SK-N-MC (cell line): ENCODE measurements at regions not wholly inside any gene's neighbourhood (a gene's known extent, or its start where the extent isn't known, plus 50 kb on each side); places are given as distances from the start of the nearest gene placed in this dataset.

ENCODE experiments used
- DNase-seq: peaks from one replicate; pipeline ENCODE4 v3.0.0-alpha.2; 2011; ENCODE audit warnings: low read depth, low spot score
- H3K27ac ChIP-seq: fragments of 200-600 bp; sonication (generic); 2 replicates; pipeline ENCODE4 v1.5.1; 2016; ENCODE audit warnings: mixed run types
- H3K36me3 ChIP-seq: fragments of 200-600 bp; sonication (generic); 2 replicates; pipeline ENCODE4 v1.6.1; 2017; ENCODE audit warnings: antibody characterized with exemption, low read length, mixed read lengths; ENCODE audit not compliant: insufficient read depth
- H3K4me3 ChIP-seq: fragments of 200-600 bp; sonication (generic); 2 replicates; pipeline ENCODE4 v1.5.1; 2016
- H3K9ac ChIP-seq: fragments of 200-600 bp; sonication (generic); 2 replicates; pipeline ENCODE4 v1.8.0; 2017; ENCODE audit warnings: mixed run types, mixed read lengths; ENCODE audit not compliant: insufficient read length
- H3K9me3 ChIP-seq: fragments of 200-600 bp; sonication (generic); 2 replicates; pipeline ENCODE4 v1.6.1; 2017; ENCODE audit warnings: low read depth, mild to moderate bottlenecking, antibody characterized with exemption, low read length, moderate library complexity, mixed read lengths
- EZH2 ChIP-seq: fragments of 200-600 bp; sonication (generic); IDR thresholded peaks from one replicate; pipeline ENCODE4 v1.6.1; 2017; ENCODE audit warnings: antibody characterized with exemption
- FOXP2 ChIP-seq: optimal IDR thresholded peaks from 2 replicates; pipeline ENCODE3; 2011; ENCODE audit warnings: mild to moderate bottlenecking, moderate library complexity; ENCODE audit not compliant: insufficient read depth; ENCODE audit errors: extremely low read length, control extremely low read depth
- POLR2AphosphoS5 ChIP-seq: IDR thresholded peaks from 2 replicates; pipeline ENCODE4 v1.6.1; 2012; ENCODE audit warnings: mild to moderate bottlenecking, low read depth, low read length, borderline replicate concordance

DNA sequence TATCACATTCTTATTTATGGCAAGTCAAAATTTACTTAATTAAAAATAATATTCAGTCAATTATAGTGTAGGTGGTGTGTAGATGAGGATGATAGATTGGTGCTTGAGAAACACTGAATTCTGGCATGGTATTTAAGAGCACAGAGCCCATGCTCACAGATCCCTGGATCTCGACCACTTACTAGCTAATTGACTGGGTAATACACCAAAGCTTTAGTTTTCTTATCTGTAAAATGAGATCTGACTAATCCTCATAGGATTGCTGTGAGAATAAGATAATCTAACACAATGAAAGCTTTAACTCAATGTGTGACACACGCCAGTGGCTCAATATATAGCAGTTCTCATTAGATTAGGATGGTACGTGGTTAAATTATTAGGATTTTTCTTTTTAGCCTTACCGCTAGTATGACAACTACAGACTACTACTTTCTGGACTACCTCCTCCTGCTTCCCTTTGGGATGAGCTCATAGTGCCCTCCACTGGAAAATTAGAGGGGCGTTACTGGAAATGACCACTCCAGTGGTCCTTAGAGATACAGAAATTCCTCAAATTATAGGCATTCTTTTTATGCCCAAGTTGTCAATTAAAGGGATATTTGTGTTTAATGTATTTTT lies 482.8 kb upstream of the TBX3 start:
- no peaks in the 10 kb centered on the region for H3K36me3 ChIP-seq
- H3K9me3 ChIP-seq, result no peaks in the 10 kb centered on the region
- no peak for DNase-seq
- H3K27ac ChIP-seq, result no peak overlapping the region
- no peak overlapping the region for H3K9ac ChIP-seq
- H3K4me3 ChIP-seq, result no peak overlapping the region
- TF ChIP-seq EZH2, result no peak
- no peak for TF ChIP-seq POLR2AphosphoS5
- no peak for TF ChIP-seq FOXP2

DNA sequence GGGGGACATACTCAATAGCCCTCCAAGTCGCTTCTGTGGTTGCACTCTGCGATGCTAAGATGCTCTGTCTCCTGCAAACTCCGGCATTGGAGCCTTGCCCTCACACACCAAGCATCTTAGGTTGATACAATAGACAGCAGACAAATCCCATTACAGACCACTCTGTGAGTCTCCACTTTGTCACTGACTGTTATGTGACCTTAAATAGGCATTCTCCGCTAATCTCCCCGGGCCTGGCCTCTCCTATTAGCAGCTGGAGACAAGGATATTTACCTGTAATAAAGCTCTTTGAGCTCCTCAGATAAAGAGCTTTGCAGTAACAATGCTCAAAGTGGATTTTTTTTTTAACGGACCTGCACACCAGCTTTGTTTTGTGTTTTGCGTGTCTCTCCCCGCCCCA lies 479.7 kb upstream of the TBX3 start:
- Histone ChIP-seq H3K9ac (no peak overlapping the region), H3K4me3 (no peak overlapping the region), H3K36me3 (no peaks in the 10 kb centered on the region), H3K9me3 (no peaks in the 10 kb centered on the region), H3K27ac (no peak overlapping the region)
- TF ChIP-seq EZH2 (no peak), FOXP2 (no peak), POLR2AphosphoS5 (no peak)
- DNase-seq, result no peak

DNA sequence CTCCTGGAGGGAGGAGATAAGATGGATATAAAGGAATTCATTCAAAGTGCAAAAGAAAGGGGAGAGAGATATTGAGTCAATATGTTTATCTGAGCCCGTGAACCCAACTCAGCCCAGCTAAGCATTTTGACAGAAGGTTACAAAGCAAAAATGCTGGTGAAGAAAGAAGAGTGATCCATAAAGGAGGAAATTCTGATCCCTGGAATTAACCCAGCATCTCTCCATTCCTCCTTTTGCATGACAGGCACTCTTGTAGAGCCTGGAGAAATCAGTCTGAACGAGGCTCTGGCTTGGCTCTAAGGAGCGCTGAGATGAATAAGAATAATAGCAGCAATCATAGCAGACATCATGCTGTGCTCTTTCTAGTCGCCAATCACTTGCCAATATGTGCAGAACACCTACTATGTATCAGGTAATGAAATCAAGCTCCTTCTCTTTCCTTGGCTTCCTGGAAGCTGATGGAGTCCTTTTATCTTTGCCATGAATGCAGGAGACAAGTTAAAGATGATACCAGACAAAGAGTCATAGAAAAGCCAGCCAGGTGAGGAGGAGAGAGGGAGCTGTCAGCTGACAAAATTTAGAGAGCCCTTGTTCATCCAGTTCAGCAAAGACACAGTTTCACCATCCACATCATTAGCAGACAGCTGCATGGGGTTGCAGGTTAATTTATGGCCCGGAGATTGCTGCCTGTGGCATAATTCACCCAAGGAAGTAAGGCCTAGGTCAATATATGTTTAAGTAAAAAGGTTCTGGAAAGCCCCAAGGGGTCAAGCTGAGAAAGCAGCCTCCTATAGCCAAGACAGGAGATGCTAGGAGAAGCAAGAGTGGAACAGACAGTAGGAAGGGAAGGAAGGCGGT lies 476.5 kb upstream of the TBX3 start:
- no peak for DNase-seq
- Histone ChIP-seq H3K9me3 (no peaks in the 10 kb centered on the region), H3K27ac (no peak overlapping the region), H3K36me3 (no peaks in the 10 kb centered on the region), H3K9ac (no peak overlapping the region), H3K4me3 (no peak overlapping the region)
- TF ChIP-seq POLR2AphosphoS5, result no peak

DNA sequence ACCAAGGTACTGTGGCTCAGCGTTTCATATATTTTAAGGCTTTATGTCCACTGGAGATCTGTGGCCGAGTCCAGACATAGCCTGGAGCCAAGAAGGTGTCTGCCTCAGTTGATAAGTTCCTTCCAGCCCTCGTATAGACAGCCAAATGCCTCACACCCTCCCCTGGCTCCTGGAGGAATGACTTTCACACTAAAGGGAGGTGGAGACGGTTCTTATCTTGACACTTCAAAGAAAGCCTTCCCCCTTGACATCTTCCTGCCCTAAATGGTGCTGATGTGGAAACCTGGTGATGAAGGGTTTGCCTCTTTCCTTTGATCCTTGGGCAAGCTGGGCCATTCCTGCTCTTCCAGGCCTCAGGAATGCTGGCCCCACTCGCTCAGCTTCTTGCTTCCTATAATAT lies 474.8 kb upstream of the TBX3 start:
- Histone ChIP-seq H3K27ac (no peak overlapping the region), H3K36me3 (no peaks in the 10 kb centered on the region), H3K4me3 (no peak overlapping the region), H3K9ac (no peak overlapping the region), H3K9me3 (no peaks in the 10 kb centered on the region)
- no peak for DNase-seq
- TF ChIP-seq FOXP2, result no peak
- TF ChIP-seq EZH2, result no peak
- TF ChIP-seq POLR2AphosphoS5, result no peak

DNA sequence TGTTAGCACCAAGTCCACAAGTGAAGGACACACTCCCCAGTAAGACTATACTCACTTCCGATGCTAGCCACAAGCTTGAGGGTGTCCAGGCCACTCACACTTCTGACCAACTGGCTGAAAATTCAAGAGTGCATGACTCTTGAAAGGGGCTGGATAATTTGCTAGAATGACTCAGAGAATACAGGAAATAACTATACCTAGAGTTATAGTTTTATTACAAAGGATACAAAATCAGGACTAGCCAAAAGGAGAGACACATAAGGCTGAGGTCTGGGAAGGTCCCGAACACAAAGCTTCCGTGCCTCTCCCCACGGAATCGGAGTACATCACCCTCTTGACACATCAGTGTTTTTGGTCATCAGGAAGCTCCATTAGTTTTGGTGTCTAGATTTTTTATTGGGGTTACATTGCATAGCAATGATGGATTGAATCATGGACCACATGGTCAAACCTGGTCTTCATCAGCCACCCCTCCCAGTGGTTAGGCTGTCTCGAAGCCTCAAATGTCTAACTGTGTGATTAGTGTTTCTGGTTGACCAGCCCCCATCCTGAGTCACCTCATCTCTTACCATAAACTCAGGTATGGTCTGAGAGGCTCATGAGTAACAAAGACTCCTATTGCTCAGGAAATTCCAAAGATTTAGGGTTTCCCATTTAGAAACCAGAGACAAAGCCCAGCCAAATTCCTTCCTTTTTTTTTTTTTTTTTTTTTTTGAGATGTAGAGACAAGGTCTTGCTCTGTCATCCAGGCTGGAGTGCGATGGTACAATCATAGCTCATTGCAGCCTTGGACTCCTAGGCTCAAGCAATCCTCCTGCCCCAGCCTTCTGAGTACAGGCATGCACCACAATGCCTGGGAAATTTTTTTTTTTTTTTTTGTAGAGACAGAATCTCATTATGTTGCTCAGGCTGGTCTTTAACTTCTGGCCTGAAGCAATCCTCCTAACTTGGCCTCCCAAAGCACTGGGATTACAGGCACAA lies 472.0 kb upstream of the TBX3 start:
- H3K4me3 ChIP-seq, result no peak overlapping the region
- no peaks in the 10 kb centered on the region for H3K9me3 ChIP-seq
- DNase-seq, result no peak
- no peaks in the 10 kb centered on the region for H3K36me3 ChIP-seq
- H3K27ac ChIP-seq, result no peak overlapping the region
- TF ChIP-seq POLR2AphosphoS5, result no peak
- no peak for TF ChIP-seq FOXP2
- TF ChIP-seq EZH2, result no peak
- H3K9ac ChIP-seq, result no peak overlapping the region

DNA sequence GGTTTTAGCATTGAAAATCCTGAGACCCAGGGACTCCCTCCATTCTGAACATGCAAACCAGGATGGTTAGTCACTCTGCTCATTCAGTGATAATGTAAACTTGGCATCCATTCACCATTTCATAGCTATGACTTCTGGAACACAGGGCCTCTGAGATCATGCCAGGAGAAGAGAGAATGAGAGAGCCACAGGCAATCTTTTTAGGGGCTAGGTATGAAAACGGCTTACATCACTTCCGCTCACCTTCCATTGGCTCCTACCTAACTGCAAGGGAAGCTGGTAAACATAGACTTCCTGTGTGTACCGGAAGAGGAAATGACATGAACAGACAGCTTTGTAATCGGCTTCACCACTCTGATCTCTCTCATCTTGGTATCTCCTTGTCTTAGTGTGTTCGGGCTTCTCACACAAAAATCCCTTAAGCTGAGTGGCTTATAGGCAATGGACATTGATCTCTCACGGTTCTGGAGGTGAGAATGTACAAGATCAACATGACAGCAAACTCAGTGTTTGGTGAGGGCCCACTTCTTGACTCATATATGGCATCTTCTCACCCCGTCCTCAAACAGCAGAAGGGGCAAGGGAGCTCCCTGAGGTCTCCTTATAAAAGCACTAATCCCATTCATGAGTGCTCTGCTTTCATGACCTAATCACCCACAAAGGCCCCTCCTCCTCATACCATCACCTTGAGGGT lies 465.9 kb upstream of the TBX3 start:
- Histone ChIP-seq H3K36me3 (no peaks in the 10 kb centered on the region), H3K27ac (no peak overlapping the region), H3K9ac (no peak overlapping the region), H3K9me3 (no peaks in the 10 kb centered on the region), H3K4me3 (no peak overlapping the region)
- DNase-seq, result no peak
- TF ChIP-seq EZH2 (no peak), POLR2AphosphoS5 (no peak), FOXP2 (no peak)

DNA sequence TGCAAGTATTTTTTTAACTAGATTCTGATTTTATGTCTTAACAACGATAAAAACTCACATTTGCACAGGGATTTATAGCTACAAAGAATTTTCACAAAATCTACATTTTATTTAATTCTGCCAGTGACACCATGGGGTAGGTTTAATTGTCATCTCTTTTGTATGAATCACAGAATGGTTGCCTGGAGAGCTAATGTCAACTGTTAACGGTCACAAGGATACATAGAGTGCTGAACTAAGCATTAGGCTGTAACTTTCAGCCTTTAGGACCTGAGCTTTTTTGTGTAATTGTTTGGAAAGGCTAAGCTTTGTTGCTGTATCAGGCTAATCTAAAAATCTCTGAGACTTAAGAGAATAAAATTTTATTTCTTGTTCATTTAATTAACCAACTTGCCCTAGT lies 465.3 kb upstream of the TBX3 start:
- H3K36me3 ChIP-seq, result no peaks in the 10 kb centered on the region
- no peaks in the 10 kb centered on the region for H3K9me3 ChIP-seq
- H3K4me3 ChIP-seq, result no peak overlapping the region
- TF ChIP-seq EZH2 (no peak), FOXP2 (no peak), POLR2AphosphoS5 (no peak)
- DNase-seq, result no peak
- H3K27ac ChIP-seq, result no peak overlapping the region
- H3K9ac ChIP-seq, result no peak overlapping the region

DNA sequence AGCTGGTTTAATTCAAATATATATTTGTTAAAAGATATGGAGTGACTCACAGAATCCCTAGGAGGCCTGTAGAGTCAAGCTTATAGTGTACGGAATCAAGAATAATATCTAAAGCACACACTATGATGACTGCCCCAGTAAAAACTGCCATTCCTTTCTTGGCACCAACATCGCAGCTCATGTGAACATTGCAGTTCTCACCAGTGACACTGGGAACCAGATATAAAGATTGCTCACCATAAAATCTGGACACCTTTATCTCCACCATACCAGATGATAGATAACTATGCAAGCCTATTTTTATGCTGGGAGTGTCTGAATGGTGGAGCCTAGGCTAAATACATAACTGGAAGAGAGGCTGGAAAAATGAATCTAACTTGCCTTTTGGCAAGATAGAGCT lies 463.9 kb upstream of the TBX3 start:
- H3K36me3 ChIP-seq, result no peaks in the 10 kb centered on the region
- TF ChIP-seq FOXP2 (no peak), EZH2 (no peak), POLR2AphosphoS5 (no peak)
- no peak overlapping the region for H3K27ac ChIP-seq
- DNase-seq, result no peak
- H3K9me3 ChIP-seq, result no peaks in the 10 kb centered on the region
- H3K4me3 ChIP-seq, result no peak overlapping the region
- H3K9ac ChIP-seq, result no peak overlapping the region
